GM18868 (cell line): ENCODE measurements at regions not wholly inside any gene's neighbourhood (a gene's known extent, or its start where the extent isn't known, plus 50 kb on each side); places are given as distances from the start of the nearest gene placed in this dataset.

ENCODE experiments used
- ATAC-seq: cut with Tn5 transposase; IDR thresholded peaks from one replicate; pipeline ENCODE4 v1.9.1; 2021; ENCODE audit warnings: mild to moderate bottlenecking, moderate library complexity; ENCODE audit not compliant: unreplicated experiment

DNA sequence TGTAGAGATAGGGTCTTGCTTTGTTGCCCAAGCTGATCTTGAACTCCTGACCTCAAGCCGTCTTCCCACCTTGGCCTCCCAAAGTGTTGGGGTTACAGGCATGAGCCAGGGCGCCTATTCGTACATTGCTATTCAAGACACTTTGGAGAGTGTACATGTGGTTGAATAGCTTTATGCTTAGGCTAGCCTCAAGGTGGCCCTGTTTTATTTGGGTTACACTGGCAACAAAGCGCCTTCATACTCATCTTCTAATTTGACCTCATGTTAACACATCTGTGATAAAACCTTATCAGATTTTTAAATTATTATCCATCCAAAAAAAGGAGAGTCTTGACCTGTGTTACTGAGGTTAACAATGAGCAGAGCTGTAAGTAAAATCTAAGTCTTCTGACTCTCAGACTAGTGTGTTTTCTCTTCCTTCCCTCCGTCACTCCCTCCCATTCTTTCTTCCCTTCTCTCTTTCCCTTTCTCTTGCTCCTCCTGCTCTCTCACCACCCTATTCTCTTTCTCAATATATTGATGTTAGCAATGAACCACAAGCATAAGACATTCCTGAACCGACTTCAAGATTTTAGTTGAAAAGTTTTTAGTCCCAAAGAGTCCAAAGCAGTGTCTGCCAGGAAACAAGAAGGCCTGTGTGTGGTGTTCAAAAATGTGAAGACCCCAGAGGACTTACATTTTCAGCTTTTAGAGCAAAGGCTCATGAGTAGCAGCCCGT lies 603.7 kb upstream of the CFAP20DC start:
- ATAC-seq: no peak

DNA sequence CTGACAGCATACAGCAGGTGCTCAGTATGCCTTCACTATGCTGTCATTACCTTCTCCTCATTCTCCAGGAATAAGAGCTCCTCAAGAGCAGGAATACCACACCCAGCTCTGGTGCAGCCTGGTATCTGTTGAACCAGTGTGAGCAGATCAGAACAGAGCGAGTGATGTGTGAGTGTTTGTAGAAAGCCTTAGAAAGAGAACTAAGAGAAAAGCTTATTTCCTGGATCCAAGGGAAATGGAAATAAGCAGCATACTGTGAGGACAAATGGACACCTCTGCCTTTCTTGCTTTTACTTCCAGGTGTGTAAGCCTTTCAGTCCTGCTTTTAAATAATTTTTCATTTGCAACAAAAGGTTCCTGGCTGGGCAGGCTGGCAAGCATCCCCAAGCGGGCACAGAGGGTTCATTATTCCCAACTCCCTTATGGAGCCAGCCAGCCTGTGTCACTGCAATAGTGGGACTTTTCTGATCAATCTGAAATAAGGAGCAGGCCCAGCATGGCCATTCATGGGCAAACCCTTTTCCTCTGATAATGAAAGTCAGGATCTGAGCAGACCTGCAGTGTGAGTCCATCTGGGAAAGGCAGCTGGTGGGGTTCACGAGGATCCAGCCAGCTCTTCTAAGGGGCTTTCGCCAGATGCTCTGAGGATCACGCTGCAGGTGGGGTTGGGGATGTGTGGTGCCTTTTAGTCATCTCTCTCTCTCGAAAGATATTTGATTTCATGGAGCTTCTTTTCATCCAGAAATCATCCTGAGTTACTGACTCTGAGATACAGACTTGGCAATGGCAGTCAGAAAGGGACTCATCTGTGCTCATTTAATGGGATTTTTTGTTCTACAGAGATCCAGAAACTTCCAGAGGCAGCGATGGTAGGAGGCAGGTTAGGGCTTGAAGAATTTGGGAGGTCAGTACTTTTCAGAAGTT lies 594.9 kb upstream of the CFAP20DC start:
- ATAC-seq: no peak

DNA sequence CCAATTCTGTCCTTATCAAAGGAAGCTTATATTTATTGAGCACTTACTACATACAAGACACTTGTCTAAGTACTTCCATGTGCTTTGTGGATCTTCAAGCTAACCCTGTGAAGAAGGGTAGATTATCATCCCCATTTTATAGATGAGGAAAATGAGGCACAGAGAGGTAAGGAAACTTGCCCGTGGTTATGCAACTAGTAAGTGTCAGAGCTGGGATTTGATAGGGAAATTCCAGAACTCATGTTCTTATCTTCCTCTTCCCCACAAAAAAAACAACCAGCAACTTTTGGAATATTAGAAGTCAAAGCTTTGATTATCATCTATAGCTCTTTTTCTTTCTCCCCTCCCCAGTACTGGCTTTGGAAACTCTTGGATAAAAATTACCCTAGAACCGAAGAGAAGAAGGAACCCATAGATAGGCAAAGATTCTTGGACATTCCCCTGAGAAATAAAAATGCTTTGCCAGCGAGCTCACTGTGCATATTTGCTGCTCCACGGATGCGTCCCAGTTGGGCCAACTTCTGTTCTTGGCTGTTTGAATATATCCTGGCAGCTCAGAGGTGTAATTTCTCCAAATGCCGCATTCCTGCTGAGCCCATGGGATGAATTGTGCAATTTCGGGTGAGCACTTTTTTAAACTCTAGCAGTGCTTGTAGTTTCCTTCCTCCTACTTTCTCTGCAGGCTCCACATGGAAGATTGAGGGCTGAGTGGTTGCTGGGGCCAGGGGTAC lies 591.5 kb upstream of the CFAP20DC start:
- ATAC-seq: no peak

DNA sequence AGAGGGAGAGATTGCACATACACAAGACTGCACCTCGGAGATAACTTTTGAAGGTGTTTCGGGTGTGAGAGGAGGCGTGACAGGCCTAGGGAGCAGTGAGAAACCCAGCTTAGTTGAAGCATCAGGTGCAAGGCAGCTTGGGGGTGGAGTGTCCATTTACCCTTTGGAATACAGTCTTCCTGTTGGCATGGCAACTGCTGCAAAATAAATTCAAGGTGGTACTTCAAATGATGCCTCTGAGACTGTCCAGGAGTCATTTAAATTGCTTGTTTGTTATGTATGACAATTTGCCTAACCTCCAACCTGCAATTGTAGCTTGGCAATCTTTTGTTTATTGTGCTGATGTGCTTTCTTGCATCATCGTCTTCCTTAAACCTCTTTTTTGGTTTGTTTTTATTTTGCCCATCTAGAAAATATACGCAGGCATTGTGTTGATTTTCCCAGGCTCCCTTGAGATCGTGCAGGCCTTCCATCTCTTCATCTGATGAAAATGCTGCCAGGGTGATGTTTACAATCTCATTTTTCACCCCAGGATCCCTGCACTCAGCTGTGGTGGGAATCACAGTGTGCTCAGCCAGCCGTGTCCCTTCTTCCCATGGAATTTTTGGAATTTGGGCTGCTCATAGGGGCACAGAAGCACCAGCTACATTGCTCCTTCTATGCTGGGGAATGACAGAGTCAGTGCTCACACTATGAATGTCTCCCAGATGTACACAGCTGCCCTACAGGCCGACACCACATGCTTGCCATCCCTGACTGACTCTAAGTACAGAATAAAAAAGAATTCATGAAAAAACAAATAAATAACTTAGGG lies 583.1 kb upstream of the CFAP20DC start:
- ATAC-seq: no peak

DNA sequence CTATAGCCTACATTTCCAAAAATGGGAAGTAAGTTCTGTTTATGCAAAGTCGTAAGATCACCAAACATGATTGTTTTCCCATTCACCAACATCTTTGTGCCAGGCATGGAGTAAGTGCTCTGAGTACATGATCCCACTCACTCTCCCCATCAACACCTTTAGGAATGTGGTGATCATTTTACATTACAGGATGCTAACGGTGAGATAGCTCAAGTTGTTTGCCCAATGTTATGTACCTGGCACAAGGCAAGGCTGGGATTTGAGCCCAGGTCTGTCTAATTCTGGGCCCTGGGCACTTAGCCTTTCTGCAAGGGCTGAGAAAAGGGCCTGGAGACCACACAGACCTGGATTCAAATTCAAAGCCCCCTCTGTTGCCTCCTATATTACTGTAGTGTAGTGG lies 581.7 kb upstream of the CFAP20DC start:
- no peak for ATAC-seq

DNA sequence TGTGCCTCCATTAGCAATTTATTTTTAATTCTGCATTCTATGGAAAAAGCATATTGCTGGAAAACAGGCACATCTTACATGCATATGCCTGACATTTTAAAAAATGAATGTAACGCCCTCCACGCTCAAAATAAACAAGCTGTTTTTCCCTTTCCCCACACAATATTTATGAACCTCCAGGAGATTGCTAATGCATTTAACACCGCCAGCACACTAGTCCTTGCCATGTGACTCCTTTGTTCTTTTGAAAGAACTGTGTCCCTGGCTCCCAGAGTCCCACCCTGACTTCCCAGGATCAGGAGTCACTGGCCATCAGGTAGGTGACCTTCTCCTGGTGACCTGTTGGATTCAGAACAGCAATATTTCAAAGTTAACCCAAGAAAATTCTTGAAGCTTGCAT lies 571.2 kb upstream of the CFAP20DC start:
- no peak for ATAC-seq

DNA sequence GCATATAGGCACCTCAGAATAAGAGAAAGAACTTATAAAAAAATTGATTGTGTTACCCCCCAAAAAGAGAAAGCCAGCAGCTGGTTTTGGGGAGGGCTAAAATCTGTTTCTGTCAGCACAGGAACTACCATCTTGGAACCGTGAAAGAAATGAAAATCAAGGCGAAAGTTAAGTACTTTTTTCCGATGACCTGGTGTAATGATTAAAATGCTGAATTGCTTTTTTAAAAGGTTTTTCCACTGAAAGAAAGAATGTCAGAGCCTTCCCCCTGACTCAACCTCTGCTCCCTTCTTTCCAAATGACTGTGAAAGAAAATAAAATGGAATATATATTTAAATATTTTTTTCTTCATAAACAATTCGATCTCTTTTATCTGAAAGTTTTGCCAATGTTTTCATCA lies 570.5 kb upstream of the CFAP20DC start:
- ATAC-seq: no peak

DNA sequence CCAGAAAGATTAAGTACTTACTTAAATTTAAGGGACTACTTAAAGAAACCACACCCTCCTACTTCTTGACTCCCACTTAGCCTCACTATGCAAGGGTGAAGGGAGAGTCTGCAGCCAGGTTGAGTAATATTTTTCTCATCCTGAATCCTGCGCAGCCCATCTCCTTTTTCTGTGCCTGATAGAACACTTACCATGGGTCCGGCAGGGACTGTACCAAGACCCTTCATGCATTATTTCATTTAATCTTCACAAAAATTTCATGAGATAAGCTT lies 562.6 kb upstream of the CFAP20DC start:
- ATAC-seq: no peak

DNA sequence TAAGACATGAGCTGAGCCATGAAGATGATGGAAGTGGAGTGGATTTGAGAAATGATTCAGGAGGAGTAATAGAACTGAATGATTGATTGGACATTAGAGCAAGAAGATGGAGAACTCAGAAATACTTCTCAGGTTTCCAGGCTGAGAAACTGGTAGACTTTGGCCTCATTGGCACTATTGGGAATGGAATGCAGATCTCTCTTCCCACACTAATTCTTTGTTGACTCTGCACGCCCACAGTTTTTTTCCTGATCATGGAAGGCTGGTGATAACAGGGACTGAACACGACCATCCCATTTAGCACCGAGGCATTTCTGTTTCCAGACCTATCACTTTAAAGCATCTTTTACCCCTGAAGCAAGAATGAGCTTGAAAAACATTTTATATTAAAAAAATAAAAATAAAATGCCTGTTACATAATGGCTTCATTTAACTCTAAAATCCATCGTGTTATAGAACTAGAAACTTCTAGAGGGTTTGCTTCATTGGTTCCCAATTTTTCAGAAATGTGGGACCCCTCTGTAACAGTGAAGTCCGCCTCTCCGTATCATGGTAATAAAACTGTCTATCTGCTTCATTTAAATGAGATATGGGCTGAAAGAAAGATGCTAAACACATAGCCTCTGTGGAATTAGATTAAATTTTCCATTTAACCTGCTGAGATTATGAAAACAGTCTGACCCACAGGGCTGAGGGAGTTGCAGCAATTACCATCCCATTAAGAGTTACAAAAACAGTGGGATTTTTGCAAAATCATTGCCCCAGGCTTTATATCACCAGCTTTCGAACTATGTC lies 562.0 kb upstream of the CFAP20DC start:
- no peak for ATAC-seq

DNA sequence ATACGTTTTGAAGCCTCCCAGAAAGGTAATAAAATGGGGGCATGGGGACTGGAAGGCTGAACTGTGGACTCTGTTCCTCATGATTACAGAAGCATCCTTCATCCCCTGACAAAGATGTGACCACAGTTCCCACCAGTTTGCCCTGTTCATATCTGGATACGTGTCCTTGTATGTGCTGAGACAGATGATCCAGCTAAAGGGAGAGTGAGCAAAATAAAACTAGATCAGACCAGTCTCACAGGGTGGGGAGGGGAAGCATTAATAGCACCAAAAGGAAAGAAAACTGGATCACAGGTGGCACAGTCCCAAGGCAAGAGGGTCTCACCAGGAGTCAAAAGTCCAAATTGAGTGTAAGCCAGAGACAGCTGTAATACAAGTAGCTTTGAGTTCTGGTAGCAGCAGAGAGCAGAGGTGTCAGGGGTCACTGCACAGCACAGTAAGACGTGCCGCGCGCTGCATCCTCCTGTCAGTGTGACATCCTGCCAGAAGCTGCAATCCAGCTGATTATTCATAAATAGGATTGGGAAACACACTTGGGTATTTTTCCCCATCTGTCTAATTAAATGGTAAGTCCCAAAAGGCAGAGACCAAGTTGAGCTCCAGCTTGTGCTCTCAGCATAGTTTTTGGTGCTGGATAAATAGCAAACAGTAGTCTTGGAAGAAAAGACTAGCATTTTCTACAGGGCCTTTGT lies 560.0 kb upstream of the CFAP20DC start:
- ATAC-seq: no peak

DNA sequence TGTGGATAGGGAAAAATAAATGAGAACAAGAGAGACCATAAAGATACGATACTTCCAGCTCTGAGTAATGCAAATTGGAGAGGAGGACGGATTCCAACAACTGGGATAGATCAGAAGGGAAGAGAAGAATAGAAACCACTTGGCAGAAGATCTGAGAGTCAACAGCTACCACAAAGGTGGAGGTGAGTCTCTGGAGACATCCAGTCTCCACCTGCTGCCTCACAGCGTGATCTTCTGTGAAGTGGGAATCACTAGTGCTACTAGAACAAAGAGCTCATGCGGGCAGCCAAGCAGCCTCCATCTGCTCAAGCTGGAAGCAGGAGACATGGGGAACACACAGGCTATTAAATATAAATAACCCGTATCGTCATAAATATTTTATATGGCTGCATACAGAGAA lies 558.5 kb upstream of the CFAP20DC start:
- no peak for ATAC-seq

DNA sequence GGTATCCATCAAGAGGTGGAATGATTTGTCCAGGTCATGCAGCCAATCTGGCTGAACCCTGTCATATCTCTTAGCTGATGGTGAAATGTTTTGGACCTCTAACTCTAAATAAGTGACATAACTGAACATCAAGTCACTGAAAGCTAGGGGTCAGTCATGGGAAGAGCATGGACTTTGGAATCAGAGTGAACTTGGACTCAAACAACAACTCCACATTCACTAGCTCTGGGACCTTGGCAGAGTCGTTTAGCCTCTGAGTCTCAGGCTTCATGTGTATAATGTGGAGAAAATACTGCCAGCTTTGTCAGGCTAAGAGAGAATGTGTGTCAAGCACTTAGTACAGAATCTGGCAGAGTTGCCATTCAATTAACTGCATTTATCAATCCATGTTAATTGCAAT lies 557.8 kb upstream of the CFAP20DC start:
- ATAC-seq: no peak

DNA sequence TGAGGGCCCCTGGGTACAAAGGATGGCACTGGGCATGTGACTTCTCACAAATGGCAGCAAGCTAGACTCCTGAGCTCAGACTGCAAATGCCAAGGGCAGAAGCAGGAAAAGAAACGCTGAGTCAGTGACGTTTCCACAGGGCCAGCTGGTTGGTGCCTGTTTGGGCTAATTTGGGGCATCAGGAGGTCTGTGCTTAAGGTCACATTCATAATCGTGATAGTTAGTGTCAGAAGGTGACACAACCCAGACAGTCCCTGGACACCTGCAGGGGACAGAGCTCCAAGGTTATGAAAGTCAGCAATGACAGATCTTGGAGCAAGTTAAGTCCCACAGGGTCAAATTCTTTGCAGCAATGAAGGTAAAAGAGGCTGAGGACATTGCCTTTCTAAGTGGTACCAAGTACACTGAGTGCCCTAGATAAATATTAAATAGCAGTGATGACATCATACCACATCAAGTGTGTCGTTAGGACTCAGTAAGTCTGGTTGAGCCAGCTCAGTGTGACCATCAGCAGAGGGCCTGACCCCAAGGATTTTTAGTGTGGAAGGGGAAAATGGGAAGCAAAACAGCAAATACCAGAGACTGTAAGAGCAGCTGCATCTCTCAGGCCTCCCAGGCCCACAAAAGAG lies 556.9 kb upstream of the CFAP20DC start:
- no peak for ATAC-seq

DNA sequence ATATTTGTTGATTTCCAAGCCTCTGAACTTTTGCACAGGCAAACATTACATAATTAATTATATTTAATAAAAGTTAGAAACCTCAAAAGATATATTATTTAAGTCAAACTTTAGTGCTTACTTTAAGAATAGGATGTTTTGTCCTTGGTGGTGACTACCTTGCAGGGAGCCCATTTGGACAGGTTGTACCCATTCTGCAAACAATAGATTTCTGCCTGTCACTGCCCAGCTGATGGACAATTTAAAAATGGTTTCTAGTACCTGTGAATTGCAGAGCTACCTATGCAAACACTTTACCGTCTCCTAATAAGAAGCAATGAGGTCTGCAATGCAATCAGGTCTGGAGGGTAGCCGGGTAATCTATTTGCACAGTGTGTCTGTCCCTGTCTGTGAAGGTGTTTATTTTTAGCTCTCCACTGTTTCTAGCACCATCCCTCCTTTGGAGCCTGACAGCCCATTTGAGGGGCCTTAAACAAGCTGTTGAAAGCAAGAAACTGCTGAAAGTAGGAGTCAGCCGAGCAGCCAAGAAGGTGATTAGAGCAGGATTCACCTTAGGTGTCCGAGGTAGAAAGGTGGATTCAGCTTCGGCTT lies 556.2 kb upstream of the CFAP20DC start:
- no peak for ATAC-seq

DNA sequence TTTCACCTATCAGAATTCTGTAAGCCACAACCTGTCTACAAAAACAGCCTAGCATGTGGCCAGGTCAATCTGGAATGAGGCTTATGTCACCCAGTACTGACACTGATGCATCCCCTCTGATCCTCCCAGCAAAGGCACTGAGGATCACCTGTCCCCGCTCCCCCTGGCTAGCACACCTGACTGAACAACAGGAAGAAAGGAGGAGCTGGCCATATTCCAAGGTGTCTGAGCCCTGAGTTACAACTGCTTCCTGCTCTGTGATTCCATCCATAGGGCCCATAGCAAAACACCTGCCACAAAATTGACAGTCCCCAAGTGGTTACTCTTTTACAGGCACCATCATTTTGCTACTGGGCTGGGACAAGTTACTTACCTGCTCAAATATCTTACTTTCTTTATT lies 555.5 kb upstream of the CFAP20DC start:
- no peak for ATAC-seq

DNA sequence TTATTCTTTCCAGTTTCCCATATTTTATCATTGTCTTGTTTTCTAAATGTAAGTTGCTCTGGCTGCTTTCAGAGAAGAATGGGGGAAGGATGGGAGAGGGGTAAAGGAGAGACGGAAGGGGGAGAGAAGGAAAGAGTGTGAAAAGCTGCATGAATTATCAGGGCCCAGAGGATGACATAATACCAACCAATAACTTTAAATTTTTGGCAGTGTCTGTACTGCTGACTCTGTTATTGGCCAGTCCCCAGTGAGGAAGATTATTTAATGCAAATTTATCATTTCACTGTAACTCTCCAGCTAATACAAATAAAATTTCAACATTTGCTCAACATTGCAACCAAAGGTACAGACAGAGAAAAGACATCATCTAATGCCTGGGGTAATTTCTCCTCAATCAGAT lies 551.7 kb upstream of the CFAP20DC start:
- ATAC-seq: no peak

DNA sequence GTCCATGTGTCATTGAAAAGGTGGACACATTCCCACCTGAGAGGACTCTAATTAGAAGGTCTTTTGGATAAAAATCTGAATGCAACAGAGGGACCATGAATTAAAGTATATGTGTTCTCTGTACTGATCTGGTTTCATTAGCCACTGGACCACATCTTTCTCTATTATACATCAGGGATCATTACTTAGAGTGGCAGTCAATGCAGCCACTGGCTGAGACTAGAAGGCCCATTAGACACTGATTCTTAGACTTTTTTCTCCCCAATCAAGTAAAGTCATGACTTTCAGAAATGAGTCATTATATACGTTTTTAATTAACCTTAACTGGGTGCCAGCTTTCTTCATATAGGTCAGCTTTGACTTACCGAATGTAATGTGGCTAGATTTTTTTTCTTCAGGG lies 550.8 kb upstream of the CFAP20DC start:
- no peak for ATAC-seq

DNA sequence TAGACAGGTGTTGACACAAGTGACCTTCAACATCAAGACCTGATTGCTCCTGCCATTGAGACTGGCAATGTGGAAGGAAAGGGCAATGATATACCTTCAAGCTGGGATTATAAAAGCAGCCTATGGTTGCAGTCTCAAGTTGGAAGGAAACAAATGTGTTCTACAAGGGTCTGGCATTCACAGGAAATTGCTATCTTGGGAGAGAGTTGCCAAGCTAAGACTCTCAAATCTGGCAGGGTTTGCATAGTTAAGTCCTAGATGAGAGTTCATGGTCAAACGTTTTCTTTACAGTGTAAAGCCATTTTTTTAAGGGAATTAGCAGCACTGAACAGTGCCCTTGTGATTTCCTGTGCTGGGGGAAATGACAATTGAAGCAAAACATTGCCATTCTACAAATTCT lies 546.9 kb upstream of the CFAP20DC start:
- no peak for ATAC-seq

DNA sequence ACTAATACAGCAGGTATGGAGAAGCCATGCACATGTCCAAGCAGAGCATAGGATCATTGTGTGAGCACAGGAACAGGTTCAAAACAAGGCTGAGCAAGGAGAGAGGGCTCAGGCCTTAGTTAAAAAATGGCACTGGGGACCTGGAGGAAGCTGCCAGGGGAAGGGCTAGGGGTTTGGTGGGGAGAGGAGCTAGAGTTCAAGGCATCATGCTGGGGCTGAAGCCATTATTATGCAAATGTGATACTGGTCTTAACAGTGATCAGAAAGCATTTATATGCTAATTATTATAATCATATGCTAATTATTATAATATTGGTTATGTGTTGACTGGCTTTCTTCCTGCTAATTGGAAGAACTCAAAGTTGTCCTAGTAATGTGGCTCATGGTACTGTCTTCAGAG lies 546.0 kb upstream of the CFAP20DC start:
- ATAC-seq: no peak
